IPS DF 19.7 (cell line): ENCODE measurements at regions not wholly inside any gene's neighbourhood (a gene's known extent, or its start where the extent isn't known, plus 50 kb on each side); places are given as distances from the start of the nearest gene placed in this dataset.
"Not testable (repeated sequence)": the region's sequence is repeated elsewhere in the genome, so short reads cannot be mapped to it uniquely, and the experiment has no call there.

ENCODE experiments used
- DNase-seq: peaks from one replicate; pipeline ENCODE4 v3.0.0-alpha.2; 2013; ENCODE audit warnings: low read depth, low spot score

DNA sequence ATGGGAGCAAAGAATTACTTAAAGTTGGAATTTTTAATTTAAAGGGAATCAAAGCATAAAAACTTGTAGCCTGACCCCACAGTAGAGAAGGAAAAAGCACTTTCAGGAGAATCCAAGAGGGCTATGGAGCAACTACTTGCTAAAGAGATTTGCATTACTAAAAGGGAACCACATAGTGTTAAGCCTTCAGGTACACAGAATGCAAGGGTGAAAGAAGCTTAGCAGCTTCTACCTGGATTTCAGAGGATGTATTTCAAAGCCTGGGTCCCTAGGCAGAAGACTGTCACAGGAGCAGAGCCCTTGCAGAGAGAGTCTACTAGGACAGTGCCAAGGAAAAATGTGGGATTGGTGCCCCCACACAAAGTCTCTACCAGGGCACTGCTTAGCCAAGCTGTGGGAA lies 575.0 kb downstream of the GBE1 start:
- DNase-seq = no peak

DNA sequence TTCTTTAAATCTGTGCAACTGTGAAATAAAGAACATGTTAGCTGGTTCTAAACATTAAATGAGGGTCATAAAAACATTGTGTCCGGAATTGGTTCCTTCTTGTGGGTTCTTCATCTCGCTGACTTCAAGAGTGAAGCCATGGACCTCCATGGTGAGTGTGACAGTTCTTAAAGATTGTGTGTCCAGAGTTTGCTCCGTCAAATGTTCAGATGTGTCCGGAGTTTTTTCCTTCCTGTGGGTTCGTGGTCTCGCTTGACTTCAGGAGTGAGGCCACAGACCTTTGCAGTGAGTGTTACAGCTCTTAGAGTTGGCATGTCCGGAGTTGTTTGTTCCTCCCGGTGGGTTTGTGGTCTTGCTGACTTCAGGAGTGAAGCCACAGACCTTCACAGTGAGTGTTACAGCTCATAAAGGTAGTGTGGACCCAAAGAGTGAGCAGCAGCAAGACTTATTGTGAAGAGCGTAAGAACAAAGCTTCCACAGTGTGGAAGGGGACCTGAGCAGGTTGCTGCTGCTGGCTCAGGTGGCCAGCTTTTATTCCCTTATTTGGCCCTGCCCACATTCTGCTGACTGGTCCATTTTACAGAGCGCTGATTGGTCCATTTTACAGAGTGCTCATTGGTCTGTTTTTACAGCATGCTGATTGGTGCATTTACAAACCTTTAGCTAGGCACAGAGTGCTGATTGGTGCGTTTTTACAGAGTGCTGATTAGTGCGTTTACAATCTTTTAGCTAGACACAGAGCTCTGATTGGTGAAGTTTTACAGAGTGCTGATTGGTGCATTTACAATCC lies 579.2 kb downstream of the GBE1 start:
- DNase-seq = not testable (repeated sequence)

DNA sequence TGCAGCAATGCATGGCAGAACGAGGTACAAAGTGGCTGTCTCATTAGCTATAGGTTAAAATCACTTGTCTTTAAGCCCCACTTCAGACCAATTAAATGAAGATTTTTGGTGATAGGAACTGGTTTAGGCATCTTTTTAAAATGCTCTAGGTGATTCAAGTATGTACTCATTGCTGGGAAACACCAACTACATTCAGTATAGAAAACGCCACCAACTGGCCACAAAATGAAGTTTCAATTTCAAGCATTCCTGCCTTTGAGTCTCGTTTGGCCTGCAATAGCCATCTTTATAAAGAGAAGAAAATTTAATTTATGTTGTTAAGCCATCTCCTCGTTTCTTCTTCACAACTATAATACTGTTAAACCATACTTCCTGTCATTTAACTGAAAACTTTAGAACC lies 587.9 kb downstream of the GBE1 start:
- no peak for DNase-seq

DNA sequence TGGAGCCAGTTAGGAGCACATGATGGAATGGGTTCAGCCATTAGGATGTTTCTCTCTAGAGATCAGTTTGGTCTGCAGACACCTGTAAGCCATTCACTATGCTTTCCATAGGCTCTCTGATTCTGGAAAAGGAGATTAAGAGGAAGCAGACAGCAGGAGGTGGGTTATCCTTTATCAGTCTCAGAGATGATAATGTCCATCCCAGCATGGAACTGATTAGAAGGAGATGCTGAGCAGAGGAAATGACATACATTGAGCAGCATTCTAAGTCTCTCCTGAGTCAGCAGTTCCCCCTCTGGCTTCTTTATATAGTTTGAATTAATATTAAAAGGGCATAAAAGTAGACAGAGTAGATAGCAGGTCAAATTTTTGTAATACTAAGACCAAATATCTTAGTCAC lies 591.1 kb downstream of the GBE1 start:
- DNase-seq = peak; percentile 42

DNA sequence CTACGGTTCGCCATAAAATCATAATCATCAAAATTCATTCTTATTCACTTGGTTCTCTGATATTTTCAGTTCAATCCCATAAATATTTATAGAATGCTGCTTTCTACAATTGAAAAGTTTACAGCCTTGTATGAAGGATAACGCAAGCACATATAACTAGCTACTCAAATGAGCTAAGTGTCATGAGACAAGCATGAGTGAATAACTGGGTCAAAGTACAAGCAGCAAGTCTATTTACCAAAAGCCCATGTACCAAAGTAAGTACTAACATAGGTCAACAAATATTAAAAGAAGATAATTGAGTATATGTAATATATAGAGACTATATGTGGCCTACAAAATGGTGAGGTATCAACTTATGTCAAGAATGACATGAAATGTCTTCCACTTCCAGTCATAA lies 596.6 kb downstream of the GBE1 start:
- DNase-seq = no peak

DNA sequence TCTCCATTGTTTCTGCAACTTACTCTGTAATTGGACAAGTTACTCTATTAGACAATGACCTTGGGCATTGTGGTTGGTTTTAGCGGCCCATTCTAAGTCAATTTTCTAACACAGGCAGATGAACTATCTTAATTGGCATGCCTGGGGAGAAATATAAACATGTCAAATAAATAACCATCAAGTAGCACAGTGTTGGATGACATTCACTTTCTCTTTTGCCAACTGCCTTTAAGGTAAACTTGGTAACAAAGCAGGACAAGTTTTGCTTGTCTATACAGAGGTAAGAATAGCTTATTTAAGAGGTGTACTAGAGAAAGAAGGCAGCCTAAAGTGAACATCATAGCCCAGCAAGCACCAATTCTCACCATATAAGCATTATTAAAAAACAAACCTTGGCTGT lies 599.6 kb downstream of the GBE1 start:
- DNase-seq = no peak

DNA sequence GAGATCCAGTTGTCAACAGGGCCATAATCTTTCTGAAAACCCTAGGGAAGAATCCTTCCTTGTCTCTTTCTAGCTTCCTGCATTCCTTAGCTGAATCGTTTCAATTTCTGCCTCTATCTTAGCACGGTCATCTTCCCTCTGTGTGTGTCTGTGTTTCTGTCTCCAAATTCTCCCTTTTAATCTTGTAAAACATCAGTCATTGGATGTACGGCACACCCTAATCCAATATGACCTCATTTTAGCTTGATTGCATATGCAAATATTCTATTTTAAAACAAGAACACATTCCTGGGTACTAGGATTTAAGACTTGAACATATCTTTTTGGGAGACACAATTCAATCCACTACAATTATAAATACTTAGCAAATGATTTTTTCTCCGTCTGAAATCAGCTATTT lies 600.3 kb downstream of the GBE1 start:
- DNase-seq = no peak

DNA sequence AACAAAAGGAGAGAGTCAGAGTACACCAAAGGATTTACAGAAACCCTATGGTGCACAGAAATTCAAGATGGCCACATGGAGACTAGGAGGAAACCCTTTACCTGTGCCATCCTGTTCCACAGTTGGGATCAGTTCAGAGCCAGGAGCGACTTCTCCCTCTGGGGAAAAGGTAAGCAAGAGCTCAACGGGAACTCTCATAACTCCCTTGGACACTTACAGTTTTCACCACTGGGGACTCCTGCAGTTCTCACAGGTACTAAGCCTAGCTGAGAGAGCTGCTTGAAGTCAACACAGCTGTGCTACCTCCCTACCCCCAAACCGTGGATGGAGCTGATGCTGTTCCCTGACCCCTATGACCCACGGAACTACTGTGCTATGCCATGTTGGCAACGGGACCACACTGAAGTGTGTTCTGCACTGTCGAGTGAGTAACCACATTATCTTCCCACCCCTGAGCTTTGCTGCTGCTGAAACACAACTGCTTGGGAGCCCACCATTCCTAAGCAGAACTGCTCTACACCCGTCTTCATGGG lies 606.8 kb downstream of the GBE1 start:
- no peak for DNase-seq

DNA sequence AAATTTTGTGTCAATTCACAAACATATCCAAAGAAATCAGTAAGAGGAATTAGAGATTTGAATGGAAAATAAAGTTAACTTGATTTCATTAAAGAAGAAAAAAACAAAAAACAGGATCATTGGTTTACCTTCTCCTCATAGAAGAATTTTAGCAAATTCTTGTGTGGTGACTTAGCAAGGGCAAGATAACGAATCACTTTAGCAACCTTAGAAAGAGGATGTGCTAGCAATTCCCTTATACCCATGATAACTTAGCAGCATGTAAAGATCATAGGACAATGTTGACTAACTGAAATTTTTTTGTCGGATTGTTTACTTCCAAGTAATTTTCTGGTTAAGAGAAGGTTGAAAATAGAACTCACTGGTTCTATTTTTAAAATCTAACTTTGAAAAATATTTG lies 609.3 kb downstream of the GBE1 start:
- DNase-seq = no peak

DNA sequence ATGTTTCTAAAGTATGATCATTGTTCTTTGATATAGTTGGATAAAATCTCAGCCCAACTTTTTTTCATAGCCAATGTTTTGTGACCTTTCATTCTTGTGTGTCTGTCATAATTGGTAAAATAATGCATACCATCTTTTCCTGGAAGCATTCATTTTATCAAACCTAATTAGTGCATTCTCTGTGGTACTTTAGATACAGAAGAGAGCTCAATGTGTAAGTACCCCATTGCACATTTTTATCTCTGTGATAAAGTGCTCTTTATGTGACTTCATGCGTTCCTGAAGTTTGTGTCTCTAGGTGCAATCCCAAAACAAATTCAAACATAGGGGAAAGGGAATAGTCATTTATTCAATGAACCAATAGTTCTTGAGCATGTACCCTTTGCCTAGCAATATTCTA lies 628.5 kb downstream of the GBE1 start:
- DNase-seq = no peak

DNA sequence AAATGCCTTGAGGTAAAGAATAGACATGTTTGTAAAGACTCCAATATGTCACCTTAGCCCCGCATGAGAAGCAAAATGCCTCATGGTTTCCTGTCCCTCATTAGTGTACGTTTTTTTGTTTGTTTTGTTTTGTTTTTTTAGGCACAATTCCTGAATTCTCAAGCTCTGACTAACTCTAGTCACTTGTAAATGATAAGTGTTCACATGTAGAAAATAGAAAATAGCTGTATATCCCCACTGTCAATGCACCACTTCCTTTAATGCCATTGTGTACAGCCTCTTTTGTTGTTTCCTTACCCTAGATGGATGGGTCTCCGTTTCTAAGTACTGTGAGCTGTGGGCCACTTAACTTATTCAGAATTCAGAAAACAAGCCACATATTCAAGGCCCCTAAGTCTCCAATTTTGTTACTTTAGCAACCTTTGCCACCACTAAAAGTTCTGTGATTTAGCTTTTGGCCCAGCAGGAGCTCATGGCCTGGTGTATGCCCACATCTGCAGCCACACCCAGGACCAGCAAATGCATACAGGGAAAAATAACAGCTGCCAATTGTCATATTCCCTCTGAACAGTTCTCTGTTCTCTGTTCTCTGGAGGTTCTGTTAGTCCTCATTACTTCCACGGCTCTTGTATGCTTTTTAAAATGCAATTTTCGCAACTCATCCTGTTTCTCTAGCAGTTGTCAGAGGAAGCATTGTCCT lies 655.5 kb downstream of the GBE1 start:
- DNase-seq = no peak

DNA sequence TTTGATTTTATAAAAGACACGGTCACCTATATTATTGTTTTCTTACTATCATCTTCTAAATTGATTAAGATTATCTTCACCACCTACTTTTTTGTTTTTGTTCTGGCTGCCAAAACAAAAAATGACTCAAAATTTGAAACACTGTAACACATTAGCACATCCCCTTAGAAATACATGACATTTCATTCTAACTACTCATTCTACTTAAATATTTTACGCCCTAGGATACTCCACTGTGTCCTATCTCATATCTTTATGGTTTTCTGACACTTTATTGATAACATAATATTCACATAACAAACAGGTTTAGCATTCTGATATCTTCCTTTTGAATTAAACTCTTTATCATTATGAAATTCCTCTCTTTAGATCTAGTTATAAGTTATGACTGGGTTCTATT lies 656.2 kb downstream of the GBE1 start:
- DNase-seq = no peak

DNA sequence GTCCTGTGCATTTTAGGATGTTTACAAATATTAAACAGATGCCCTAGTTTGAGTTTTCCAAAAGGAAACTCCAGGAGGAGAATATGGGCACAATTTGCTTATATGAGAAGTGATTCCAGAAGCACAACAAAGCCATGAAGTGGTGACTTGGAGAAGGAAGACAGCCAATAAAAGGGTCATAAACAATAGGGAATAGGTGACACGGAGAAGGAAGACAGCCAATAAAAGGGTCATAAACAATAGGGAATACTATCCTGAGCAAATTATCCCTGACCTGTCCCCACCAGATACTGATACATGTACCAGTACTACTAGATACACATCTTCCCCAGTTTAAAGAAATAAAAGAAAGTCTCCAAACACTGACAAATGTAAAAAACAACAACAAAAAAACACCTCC lies 663.6 kb downstream of the GBE1 start:
- no peak for DNase-seq

DNA sequence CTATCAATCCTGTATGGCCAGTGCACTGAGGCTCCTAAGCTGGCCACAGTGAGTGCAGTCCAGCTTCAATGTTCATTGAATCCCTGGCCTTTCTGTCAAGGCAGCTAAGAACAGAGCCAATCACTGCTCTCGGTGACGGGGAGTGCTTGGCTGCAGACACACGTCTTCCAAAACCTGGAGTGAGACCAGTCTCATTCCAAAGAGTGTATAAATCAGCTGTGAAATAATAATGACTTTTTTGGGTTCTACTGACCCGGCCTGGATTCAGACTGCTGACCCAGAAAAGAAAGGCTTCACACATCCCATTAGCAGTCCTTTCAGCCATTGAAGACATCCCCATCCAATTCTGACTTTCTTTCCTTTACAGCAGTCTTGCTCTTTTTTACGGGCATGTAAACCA lies 665.5 kb downstream of the GBE1 start:
- no peak for DNase-seq

DNA sequence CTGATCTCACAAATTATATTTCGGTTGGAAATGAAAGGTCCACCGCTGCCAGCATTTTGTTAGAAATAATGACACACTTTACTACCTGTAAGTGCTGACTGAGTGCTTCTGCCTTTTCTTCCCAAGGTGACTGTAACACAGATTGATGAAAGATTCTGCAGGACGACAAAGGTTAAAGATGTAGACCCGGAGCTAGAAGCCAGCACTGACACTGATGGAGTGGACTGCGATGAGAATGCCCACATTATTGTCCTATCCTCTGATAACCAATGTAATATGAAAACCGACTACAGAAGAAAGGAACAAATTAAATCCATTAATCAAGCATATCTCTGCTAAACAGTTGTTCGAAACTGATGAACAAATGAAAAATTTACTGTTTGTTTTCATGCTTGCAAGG lies 666.5 kb downstream of the GBE1 start:
- DNase-seq = no peak

DNA sequence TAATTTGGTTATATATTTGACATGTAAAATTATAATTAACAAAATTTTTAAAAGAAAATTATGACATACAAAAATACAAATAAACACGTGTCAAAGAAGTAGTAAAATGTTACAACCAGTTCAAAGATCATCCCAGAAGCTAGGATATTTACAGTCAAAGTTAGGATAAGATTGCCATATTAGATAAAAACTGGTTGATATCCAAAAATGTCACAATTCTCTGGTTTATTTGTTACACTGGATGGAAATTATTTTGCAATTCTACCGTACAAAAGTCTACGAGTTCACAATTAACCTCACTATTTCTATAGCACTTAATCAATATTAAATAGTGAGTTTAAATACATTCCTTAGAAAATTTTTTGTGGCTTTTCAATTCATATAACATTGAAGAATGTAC lies 673.8 kb downstream of the GBE1 start:
- DNase-seq = no peak

DNA sequence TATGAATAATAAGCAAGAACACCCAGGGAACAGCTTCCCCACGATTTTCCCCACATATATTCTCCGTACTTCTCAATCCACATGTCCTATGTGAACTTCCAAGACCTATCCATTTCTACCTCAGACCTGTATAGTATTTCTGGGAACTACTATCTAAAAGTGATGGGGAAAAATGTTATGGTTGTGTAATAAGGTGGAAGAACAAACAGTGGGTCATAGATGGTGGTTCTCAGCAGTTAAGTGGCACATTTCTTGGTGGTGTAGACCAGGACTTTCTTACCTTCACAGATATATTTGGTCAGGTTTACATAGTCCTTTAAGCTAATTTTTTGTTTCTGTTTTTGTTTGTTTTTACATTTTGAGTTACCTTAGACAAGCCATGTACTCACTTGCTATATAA lies 675.1 kb downstream of the GBE1 start:
- DNase-seq = no peak

DNA sequence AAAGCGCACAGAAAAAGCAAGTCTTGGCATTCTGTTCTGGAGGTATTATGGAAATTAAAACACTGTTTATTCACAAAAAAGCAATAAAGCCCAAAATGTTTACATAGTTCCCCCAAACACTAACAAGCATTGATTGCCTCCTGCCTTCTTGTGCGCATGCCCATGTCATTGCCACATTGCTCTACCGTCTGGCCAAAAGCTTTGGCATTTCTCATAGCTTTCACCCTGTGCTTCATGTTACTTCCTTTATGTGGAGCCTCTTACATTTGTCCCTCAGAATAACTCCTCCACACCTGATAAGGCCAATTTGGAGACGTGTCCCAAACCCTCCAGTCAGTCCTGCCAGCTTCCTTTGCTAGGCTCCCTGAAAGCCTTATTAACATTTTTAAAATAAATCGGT lies 680.8 kb downstream of the GBE1 start:
- DNase-seq = no peak

DNA sequence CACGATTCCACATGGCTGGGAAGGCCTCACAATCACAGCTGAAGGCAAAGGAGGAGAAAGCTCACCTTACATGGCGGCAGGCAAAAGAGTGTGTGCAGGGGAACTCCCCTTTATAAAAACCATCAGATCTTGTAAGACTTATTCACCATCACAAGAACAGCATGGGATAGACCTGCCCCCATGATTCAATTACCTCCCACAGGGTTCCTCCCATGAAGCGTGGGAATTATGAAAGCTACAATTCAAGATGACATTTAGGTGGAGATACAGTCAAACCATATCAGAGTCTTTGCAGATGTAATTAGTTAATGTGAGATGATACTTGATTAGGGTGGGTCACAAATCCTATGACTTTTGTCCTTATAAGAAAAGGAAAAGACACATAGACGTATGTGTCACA lies 688.9 kb downstream of the GBE1 start:
- DNase-seq = no peak

DNA sequence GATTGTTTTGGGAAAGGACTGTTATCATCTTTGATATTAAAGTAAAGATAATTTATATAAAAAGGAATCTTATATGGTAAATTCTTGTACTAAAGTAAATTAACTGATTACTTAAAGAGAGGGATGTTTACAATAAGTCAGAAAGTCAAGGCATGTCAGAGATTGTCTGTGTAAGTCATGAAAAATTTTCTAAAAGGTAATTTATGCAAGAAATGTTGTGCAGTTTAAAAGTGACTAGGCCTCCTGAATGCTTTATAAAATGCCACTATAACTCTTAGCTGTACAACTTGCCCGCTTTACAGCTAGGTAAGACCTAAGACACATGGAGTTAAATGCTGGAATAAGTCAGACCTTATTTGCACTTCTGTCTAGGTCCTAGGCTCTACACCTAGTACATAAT lies 692.9 kb downstream of the GBE1 start:
- DNase-seq = no peak

DNA sequence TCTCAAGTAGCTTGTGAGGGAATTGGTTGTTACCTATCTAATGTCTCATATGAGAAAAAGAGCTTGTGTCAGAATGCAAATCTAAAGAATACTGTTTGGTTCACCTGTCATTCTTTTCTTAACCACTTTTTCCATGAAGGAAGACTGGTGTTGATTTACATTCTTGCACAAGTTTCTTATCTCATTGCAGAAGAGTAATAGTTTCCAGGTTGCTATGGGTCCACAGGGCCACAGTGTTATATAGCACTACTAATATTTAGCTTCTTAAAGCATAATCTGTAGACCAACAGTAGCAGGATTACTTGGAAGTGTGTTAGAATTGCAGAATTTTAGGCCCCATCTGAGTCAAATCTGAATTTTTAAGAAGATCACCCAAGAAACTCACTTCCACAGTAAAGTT lies 697.5 kb downstream of the GBE1 start:
- no peak for DNase-seq

DNA sequence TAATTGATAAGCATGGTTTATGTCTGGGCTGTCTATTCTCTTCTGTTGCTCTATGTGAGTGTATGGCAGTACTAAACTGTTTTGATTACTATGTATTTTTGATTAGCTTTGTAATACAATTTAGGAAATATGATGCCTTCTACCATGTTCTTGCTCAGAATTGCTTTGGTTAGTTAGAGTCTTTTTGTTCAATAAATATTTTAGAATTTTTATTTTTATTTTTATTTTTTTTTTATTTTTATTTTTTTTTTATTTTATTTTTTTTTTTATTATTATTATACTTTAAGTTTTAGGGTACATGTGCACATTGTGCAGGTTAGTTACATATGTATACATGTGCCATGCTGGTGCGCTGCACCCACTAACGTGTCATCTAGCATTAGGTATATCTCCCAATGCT lies 710.3 kb downstream of the GBE1 start:
- DNase-seq = not testable (repeated sequence)

DNA sequence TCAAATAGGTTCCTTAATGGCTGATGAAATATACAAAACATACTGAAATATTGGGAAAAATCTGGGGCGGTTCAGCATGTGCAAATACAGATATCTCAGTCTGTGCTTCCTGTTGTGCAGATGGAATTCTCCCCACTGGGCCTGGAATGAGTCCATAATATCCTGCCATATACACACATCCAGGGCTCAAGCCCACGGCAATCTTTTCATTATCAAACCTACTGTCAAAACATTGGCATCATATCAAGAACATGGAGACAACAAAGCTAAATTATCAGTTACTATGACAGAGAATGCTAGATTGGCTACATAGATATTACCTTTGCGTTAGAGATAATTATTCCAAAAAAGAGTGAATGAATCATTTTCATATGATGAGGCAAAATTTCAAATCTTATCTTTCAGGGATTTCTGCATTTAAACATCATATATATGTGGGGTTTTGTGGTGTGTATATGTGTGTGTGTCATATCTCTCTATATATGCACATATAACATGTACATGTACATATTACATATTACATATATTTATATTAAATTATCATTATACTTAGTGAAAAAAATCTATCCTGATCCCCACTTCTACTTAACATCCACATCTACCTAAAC lies 713.3 kb downstream of the GBE1 start:
- DNase-seq = no peak
